OCI-LY7 (cell line): ENCODE measurements at regions not wholly inside any gene's neighbourhood (a gene's known extent, or its start where the extent isn't known, plus 50 kb on each side); places are given as distances from the start of the nearest gene placed in this dataset.

Experiments
- BruUV-seq: library from RNA; stranded (reverse); fragments of 400-500 nt; replicated peaks from 2 replicates; lab custom pipeline; 2021; lab: Mats Ljungman, UMichigan
- CTCF ChIA-PET: fragments of 300-600 bp; sonication (Branson Sonifier 250); formaldehyde crosslinking; loops from one replicate; lab custom pipeline; 2022; ENCODE audit warnings: antibody characterized with exemption; ENCODE audit not compliant: unreplicated experiment; lab: Charles Lee
- POLR2A ChIA-PET: fragments of 300-600 bp; sonication (Branson Sonifier 250); formaldehyde crosslinking; loops from one replicate; lab custom pipeline; 2022; ENCODE audit warnings: antibody characterized with exemption; lab: Charles Lee
- DNase-seq: peaks from one replicate; pipeline ENCODE4 v3.0.0-alpha.2; 2015; ENCODE audit warnings: low spot score
- H2AFZ ChIP-seq: fragments of 200-600 bp; sonication (generic), shearing (Covaris generic); 2 replicates; pipeline ENCODE4 v1.6.1; 2014; ENCODE audit warnings: mild to moderate bottlenecking, antibody characterized with exemption, low read length, moderate library complexity
- H3K27ac ChIP-seq: fragments of 200-600 bp; sonication (generic); 2 replicates; pipeline ENCODE4 v1.5.1; 2014; ENCODE audit warnings: mixed run types, low read depth, mild to moderate bottlenecking, moderate library complexity, low read length, inconsistent platforms; ENCODE audit not compliant: poor library complexity, severe bottlenecking
- H3K36me3 ChIP-seq: fragments of 200-600 bp; sonication (generic); 2 replicates; pipeline ENCODE4 v1.6.1; 2014; ENCODE audit warnings: mild to moderate bottlenecking, antibody characterized with exemption, low read length, moderate library complexity, mixed read lengths; ENCODE audit not compliant: insufficient read depth
- H3K4me1 ChIP-seq: fragments of 200-600 bp; sonication (generic); 2 replicates; pipeline ENCODE4 v1.5.1; 2014; ENCODE audit warnings: mild to moderate bottlenecking, low read length; ENCODE audit not compliant: insufficient read depth, poor library complexity, severe bottlenecking
- H3K4me2 ChIP-seq: fragments of 200-600 bp; sonication (generic); 2 replicates; pipeline ENCODE4 v1.6.1; 2014; ENCODE audit warnings: mild to moderate bottlenecking, low read length
- H3K4me3 ChIP-seq: fragments of 200-600 bp; sonication (generic); 2 replicates; pipeline ENCODE4 v1.5.1; 2014; ENCODE audit warnings: mild to moderate bottlenecking, low read depth, low read length; ENCODE audit not compliant: poor library complexity, severe bottlenecking
- H3K79me2 ChIP-seq: fragments of 200-600 bp; sonication (generic); 2 replicates; pipeline ENCODE4 v1.6.1; 2016; ENCODE audit warnings: low read depth, mild to moderate bottlenecking, low read length, moderate library complexity, mixed read lengths; ENCODE audit not compliant: insufficient read depth
- H3K9me2 ChIP-seq: fragments of 200-600 bp; sonication (generic); 2 replicates; pipeline ENCODE4 v1.6.1; 2016; ENCODE audit warnings: mild to moderate bottlenecking, low read length, mixed read lengths; ENCODE audit not compliant: insufficient read depth
- H3K9me3 ChIP-seq: fragments of 200-600 bp; sonication (generic); 2 replicates; pipeline ENCODE4 v1.6.1; 2014; ENCODE audit warnings: mild to moderate bottlenecking, mixed run types, low read length, mixed read lengths
- H4K20me1 ChIP-seq: fragments of 200-600 bp; sonication (generic); 2 replicates; pipeline ENCODE4 v1.6.1; 2014; ENCODE audit warnings: mild to moderate bottlenecking, antibody characterized with exemption, low read length, moderate library complexity, mixed read lengths; ENCODE audit not compliant: insufficient read depth
- CTCF ChIP-seq: fragments of 200-600 bp; sonication (generic); conservative IDR thresholded peaks from 2 replicates; pipeline ENCODE4 v1.5.1; 2014; ENCODE audit warnings: mild to moderate bottlenecking, antibody characterized with exemption, low read length, moderate library complexity, mixed read lengths
- EZH2phosphoT487 ChIP-seq: fragments of 200-600 bp; sonication (generic); IDR thresholded peaks from 2 replicates; pipeline ENCODE4 v1.6.1; 2018; ENCODE audit warnings: low read depth, borderline replicate concordance, mild to moderate bottlenecking, mixed run types, antibody characterized with exemption, low read length, moderate library complexity, mixed read lengths
- intact Hi-C: fragments of 100-400 bp; cut with micrococcal nuclease; formaldehyde crosslinking; loops from one replicate; pipeline ENCODE4 v1.10.0; 2022; ENCODE audit not compliant: unreplicated experiment

GRCh38 chr1:112177314-112177713 lies 187.8 kb upstream of the KCND3 start:
- Histone ChIP-seq H3K4me2 (no peak overlapping the region), H3K9me3 (no peaks in the 10 kb centered on the region), H4K20me1 (no peaks in the 10 kb centered on the region), H3K27ac (no peak overlapping the region), H3K4me3 (no peak overlapping the region), H3K79me2 (no peaks in the 10 kb centered on the region), H3K9me2 (no peaks in the 10 kb centered on the region), H3K4me1 (no peaks in the 10 kb centered on the region), H2AFZ (no peak overlapping the region), H3K36me3 (no peaks in the 10 kb centered on the region)
- CTCF ChIA-PET, result no interaction called here
- no TSS peak for BruUV-seq
- TF ChIP-seq EZH2phosphoT487 (no peak), CTCF (no peak)
- POLR2A ChIA-PET, result no interaction called here
- DNase-seq, result no peak
- intact Hi-C loops, result no loop called here

GRCh38 chr1:112188611-112189010 lies 199.1 kb upstream of the KCND3 start:
- DNase-seq, result no peak
- H3K9me2 ChIP-seq, result no peaks in the 10 kb centered on the region
- no peak overlapping the region for H3K27ac ChIP-seq
- no peaks in the 10 kb centered on the region for H3K79me2 ChIP-seq
- no TSS peak for BruUV-seq
- POLR2A ChIA-PET, result no interaction called here
- H4K20me1 ChIP-seq, result no peaks in the 10 kb centered on the region
- H2AFZ ChIP-seq, result no peak overlapping the region
- CTCF ChIA-PET, result no interaction called here
- H3K36me3 ChIP-seq, result no peaks in the 10 kb centered on the region
- no peaks in the 10 kb centered on the region for H3K4me1 ChIP-seq
- TF ChIP-seq CTCF (no peak), EZH2phosphoT487 (no peak)
- no peaks in the 10 kb centered on the region for H3K9me3 ChIP-seq
- H3K4me2 ChIP-seq, result no peak overlapping the region
- H3K4me3 ChIP-seq, result no peak overlapping the region
- intact Hi-C loops, result no loop called here

GRCh38 chr1:112196008-112196588 lies 199.9 kb upstream of the CTTNBP2NL start:
- CTCF ChIA-PET, result no interaction called here
- no peak for DNase-seq
- no TSS peak for BruUV-seq
- no peaks in the 10 kb centered on the region for H3K4me1 ChIP-seq
- POLR2A ChIA-PET, result no interaction called here
- TF ChIP-seq EZH2phosphoT487 (no peak), CTCF (no peak)
- no peaks in the 10 kb centered on the region for H3K9me3 ChIP-seq
- no peaks in the 10 kb centered on the region for H3K9me2 ChIP-seq
- H3K27ac ChIP-seq, result no peak overlapping the region
- no peaks in the 10 kb centered on the region for H3K36me3 ChIP-seq
- intact Hi-C loops, result no loop called here
- H3K4me3 ChIP-seq, result no peak overlapping the region
- no peaks in the 10 kb centered on the region for H4K20me1 ChIP-seq
- H2AFZ ChIP-seq, result no peak overlapping the region
- no peak overlapping the region for H3K4me2 ChIP-seq
- H3K79me2 ChIP-seq, result no peaks in the 10 kb centered on the region
